HG03378 (cell line): ENCODE measurements at regions not wholly inside any gene's neighbourhood (a gene's known extent, or its start where the extent isn't known, plus 50 kb on each side); places are given as distances from the start of the nearest gene placed in this dataset.

Source experiments
- ATAC-seq: cut with Tn5 transposase; IDR thresholded peaks from one replicate; pipeline ENCODE4 v1.9.1; 2021; ENCODE audit warnings: mild to moderate bottlenecking, moderate library complexity; ENCODE audit not compliant: unreplicated experiment

DNA sequence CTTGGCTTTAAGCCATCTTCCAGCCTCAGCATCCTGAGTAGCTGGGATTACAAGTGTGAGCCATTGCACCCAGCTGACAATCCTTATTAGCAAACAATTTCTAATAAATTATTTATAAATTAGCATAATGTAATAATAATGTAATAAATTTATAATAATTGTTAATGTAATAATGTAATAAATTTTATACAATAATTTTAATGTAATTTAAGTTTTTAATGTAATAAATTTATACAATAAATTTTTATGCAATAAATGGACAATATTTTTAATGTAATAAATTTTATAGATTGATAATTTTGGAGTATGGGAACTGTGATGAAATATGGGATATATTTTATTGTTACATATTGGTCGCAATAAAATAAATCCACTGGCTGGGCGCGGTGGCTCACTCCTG lies 1457.5 kb downstream of the KCNT2 start:
- ATAC-seq = no peak

DNA sequence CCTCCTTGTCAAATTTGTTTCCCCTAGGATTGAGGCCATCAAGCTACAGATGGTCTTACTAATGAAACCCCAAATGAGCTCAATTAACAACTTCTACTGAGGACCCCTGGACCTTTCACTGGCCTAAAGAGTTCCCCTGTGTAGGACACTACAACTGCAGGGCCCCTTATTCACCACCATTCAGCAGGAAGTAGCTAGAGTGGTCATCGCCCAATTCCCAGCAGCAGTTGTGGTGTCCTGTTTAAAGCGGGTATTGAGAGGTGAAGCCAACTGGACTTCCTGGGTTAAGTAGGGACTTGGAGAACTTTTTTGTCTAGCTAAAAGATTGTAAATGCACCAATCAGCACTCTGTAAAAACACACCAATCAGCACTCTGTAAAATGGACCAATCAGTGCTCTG lies 1466.9 kb downstream of the KCNT2 start:
- no peak for ATAC-seq

DNA sequence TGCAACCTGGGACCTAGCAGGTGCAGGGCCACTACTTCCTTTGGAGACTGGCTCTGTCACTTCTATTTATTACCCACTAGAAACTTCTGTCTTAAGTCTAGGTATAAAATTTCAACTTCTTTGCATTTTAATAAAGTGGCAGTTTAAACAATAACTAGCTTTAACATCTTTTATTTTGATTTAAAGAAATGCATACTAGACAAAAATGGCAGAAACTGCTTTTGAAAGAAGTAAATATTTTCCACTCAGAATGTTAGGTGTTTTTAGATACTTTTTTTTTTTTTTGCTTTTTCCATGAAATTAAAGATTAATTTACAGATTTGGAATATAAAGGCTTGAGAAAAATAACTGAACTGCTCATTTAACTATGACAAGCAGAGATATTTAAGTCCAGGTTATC lies 1477.6 kb downstream of the KCNT2 start:
- no peak for ATAC-seq

DNA sequence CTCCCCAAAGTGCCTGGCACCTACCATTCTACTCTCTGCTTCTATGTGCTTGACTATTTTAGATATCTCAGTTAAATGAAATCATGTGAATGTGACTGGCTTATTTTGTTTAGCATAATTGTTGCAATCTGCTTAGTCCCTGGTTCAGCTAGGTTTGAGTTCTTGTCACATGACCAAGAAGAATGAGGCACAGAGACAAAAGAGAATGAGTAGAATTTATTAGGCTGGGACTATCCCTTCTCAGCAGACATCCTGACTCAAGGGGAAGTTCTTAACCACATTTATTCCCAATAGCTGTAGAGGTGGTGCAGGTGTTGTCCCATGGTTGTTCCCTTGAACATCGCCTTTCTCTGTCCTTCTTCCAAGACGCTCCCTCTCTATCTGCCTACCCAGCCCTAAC lies 1485.7 kb downstream of the KCNT2 start:
- ATAC-seq = no peak

DNA sequence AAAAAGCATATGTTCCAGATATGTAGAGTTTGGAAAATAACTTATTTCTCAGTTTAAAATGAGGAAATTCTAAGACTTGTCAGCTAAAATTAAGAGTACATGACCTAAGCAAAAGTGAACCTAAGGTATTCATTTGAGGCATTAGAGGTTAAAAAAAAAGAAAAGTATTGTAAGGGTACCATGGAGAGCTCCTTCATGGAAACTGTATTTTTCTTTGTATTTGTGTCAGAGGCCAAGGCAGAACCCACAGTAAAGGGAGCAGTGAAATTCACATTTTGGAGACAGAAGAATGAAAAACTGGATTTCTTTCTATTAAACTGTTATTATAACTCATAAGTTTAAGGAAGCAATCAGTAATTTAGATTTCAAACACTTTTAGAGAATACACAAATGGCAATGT lies 1494.8 kb downstream of the KCNT2 start:
- ATAC-seq = no peak

DNA sequence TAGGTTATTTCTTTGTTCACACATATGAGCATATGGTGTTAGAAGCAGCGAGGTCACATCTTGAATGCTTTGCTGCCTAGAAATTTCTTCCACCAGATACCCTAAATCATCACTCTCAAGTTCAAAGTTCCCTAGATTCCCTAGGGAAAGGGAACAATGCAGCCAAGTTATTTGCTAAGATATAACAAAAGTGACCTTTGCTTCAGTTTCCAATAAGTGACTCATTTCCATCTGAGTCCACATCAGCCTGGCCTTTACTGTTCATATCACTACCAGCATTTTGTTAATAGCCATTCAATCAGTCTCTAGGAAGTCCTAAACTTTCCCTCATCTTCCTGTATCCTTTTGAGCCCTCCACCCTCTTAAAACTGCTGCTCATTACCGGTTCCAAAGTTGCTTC lies 1502.5 kb downstream of the KCNT2 start:
- ATAC-seq = no peak

DNA sequence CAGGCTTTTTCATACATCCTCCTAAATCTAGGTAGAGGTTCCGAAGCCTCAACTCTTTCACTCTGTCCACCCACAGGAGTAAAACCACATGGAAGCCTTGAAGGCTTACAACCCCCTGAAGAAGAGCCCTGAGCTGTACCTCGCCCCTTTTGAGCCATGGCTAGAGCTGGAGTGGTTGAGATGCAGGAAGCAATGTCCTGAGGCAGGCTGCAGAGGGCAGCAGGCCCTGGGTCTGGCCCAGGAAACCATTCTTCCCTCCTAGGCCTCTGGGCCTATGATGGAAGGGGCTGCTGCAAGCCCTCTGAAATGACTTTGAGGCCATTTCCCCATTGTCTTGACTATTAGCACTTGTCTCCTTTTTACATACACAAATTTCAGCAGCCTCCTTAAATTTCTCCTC lies 1503.0 kb downstream of the KCNT2 start:
- ATAC-seq = no peak

DNA sequence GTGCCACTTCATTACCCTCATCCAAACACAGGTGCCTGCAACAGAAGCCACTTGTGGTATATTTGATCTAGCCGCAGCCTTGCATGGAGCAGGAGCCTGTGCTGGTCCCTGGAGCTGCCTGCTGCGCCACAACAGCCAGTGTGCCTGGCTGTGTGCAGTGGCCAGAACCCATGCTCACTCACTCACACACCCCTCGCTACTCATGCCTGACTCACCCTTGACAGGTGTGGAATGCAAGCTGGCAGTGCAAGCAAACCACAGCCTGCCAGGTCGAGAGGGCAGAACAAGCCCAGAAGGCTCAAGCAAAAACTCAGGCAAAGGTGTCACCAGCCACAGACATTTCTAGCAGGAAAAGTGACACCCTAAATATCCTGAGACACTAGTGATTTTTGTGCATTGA lies 1510.9 kb downstream of the KCNT2 start:
- ATAC-seq = no peak

DNA sequence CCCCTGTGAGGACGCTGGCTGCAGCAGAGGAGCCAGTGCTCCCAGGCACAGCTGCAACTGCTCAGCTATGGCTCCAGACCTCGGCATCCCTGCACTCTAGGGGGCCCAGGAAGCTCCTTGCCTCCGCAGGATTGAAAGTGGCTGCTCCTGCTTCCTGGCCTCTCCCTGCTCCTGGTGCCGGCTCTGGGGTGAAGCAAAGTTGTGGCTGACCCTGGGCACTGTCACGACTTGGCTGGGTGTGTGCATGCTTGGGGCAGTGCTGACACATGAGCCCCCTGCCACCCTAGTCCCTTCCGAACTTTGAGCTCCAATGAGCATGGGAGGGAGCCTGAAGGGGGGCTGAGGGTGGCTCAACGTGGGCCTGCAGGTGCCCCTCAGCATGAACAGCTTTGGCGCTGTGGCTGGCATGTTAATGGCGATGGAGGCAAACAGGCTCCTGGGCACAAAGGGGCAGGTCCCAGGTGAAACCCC lies 1512.2 kb downstream of the KCNT2 start:
- no peak for ATAC-seq

DNA sequence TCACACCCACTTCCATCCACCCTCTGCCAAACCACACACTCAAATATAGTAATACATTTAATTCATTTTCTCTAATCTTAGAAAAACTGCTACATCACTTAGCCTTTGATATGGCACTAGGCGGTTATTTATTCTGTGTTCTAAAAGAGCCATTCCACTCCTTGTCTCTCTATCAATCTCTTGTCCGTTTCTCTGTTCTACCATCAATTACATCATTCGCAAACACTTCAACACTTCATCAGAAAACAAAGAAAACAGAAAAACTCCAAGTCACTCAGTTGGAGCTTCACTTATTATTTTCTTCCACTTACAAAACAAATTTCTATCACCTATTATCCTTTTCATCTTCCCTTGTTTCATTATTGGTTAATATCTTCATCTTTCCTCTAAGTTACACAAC lies 1523.0 kb downstream of the KCNT2 start:
- no peak for ATAC-seq

DNA sequence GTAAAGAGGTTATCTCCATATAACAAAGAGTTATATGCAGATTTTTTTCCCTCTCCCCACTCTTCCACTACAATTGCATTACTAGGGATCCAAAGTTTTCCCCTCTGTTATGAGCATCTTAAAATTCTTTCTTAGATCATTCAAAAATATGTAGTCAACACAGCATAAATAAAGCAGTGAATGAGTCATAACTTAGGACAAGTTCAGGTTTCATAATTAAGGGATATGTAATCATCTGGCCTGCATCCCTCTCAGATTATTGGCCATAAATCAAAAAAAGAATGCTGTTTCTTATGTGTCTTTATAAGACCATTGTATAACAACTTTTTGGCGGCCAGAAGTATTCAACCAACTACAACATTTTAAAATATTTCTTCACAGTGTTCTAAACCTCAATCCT lies 1526.1 kb downstream of the KCNT2 start:
- no peak for ATAC-seq

DNA sequence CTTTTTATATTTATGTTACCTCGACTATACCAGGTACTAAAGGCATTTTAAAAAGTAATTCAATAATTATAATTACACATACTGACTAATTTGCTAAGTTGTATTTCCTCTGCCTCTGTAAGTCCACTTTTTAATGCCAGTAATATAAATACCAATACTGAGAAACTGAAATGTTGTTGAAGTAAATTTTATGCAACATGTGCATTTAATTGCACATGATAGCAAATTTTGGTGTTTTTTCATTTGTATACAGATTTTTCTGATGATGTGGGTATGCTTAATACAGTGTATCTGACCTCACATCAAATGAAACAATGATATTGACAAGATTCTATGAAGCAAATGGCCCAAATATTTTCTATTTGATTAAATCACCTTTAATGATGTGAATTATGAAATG lies 1531.6 kb downstream of the KCNT2 start:
- no peak for ATAC-seq

DNA sequence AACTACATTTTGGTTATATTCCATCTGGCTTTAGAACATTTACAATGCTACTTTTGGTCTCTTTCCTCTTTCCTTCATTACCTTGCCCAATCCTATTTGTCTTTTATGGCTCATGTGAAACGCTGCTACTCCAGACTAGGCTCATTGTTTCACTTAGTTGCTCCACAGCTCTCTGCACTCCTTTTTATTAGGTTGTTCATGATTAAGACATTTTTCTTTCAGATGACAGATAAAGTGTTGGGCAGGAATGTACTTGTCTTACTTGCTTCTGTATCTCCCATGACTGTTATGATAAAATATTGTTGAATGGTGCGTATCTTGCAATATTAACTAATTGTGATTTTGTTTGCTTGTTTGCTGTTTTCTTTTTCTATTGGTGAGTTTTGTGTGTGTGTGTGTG lies 1532.3 kb downstream of the KCNT2 start:
- ATAC-seq = no peak

DNA sequence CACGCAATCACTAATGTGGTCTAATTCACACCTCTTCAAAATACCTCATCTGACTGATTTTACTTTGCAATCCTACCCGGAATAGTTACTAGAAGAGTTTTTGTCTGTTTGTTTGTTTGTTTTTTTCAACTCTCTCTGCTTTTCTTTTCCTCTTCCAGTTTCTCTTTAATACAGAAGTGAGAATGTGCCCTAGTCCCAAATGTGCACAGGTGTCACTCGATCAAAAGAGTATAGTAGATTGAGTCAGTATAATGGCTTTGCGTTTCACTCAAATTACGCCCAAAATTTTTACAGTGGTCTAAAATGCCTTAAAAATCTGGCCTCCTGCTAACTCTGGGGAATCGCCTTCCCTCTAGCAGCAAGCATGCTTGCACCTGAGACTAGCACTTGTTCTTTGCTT lies 1536.8 kb downstream of the KCNT2 start:
- ATAC-seq = no peak

DNA sequence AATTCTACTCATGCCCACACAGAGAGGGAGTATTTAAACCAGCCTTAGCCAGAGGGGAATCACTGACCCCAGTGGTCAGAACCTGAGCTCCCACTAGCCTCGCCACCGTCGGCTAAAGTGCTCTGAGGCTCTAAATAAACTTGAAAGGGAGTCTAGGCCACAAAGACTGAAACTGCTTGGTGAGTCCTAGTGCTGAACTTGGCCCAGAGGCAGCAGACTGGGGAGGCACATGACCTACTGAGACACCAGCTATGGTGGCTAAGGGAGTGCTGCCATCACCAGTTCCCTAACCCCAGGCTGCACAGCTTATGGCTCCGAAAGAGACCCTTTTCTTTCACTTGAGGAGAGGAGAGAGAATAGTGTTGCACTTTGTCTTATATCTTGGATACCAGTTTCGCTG lies 1542.8 kb downstream of the KCNT2 start:
- ATAC-seq = no peak

DNA sequence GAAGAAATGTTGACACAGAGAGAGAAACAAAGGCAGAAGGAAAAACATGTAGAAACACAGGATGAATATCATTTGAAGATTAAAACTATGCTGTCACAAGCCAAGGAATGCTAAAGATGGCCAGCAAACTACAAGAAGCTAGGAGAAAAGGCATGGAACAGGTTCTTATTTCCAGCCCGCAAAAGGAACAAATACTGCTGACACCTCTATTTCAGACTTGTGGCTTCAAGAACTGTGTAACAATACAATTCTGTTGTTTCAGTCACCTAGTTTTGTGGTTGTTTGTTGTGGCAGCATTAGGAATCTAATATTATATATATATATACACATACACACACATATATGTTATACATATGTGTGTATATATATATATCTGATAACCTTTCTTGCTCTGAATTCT lies 1543.9 kb downstream of the KCNT2 start:
- ATAC-seq = no peak

DNA sequence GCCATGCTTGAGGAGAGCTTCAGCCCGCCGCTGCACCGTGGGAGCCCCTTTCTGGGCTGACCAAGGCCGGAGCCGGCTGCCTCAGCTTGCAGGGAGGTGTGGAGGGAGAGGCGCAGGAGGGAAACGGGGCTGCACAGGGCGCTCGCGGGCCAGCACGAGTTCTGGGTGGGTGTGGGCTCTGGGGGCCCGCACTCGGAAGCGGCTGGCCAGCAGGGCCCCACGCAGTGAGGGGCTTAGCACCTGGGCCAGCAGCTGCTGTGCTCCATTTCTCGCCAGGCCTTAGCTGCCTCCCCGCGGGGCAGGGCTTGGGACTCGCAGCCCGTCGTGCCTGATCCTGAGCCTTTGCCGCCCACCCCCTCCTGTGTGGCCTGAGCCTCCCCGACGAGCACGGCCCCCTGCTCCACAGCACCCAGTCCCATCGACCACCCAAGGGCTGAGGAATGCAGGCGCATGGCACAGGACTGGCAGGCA lies 1554.0 kb downstream of the KCNT2 start:
- ATAC-seq = no peak

DNA sequence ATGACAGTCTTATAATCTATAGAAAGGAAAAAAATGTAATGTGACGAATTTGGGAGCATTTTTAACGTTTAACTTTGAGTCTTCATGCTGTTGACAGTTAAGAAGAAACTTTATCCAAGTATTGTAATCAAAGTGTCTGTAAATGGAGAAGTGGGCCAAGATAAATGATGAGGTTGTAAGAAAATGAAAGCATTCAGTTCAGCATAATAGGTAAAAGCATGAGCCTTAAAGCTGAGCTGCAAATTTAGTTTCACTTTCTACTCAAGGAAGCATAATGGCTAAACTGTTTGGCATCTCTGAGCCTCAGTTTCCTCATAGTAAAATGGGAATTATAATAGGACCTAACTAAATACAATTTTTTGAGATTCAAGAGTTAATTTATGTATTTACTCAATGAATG lies 1554.8 kb downstream of the KCNT2 start:
- no peak for ATAC-seq

DNA sequence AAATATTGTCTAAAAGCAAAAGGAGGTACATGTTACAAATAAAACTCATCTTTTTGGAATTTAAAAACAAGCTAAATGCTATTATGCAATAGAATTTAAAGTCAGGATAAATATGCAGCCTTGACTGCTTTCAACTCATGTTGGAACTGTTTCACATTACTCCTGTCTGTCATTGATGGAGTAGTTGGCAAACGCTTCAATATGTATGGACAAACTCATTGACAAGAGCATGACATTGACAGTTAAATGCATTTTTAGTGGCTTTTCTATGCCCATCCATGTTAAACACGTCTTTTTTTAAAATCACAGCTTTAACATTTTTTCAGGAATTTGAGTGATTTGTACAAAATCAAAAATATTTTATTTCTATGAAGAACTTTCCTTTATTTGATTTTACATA lies 1560.5 kb downstream of the KCNT2 start:
- ATAC-seq = no peak

DNA sequence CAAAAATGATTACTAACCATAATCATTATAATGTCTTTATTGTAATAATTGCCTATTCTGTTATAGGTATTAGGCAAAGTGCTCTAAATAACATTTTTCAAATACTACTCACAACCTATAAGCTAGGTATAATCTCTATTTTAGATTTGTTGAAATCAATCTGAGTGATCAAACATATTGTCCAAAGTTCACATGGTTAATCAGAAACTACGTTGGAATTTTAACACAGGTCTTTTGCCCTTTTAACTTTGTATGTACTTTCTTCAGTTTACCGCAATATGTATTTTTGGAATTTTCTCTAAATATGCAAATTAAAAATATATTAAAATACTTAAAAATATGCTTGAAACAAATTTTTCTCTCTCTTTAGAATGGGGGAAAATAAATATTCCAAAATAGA lies 1563.2 kb downstream of the KCNT2 start:
- no peak for ATAC-seq

DNA sequence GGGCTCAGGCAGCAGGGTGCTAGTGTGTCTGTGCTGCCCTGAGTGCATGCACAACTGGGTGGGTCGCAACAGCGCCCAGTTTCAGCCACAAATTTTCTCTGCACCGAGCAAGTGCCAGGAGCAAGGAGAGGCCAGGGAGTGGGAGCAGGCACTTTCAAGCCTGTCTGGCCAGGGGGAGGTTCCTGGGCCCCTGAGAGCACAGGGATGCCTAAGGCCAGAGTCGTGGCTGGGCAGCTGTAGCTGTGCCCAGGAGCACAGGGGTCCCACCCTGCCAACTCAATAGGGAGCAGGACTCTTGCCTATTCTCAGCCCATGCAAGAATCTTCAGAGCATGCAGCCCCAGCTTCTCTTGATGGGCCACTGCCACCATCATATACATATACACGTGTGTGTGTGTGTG lies 1577.4 kb downstream of the KCNT2 start:
- ATAC-seq = no peak

DNA sequence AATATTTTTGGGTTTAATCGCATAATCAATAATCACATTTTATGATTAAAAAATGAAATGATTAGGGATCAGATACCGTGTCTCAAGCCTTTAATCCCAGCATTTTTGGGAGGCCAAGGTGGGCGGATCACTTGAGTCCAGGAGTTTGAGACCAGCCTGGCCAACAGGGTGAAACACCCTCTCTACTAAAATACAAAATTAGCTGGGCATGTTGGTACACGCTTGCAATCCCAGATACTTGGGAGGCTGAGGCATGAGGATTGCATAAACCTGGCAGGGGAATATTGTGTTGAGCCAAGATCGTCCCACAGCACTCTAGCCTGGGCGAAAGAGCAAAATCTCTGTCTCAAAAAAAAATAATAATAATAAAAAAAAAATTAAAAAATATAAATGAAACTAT lies 1581.4 kb downstream of the KCNT2 start:
- no peak for ATAC-seq

DNA sequence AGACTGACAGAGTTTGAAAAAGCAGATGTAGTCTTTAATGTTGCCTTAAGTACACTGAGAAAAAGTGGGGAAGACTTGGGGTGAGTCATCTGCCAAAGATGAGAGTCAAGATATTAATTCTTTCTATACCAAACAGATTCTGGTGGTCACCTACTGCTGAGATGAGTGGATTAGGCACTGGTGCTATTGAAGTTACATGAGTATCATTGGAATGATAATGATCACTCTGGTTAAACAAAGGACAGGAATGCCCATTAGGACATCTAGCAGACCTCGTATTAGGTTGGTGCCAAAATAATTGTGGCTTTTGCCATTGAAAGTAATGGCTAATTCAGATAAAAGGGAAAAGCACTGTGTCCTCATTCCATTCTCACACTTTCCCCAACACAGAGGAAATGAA lies 1588.9 kb downstream of the KCNT2 start:
- ATAC-seq = no peak

DNA sequence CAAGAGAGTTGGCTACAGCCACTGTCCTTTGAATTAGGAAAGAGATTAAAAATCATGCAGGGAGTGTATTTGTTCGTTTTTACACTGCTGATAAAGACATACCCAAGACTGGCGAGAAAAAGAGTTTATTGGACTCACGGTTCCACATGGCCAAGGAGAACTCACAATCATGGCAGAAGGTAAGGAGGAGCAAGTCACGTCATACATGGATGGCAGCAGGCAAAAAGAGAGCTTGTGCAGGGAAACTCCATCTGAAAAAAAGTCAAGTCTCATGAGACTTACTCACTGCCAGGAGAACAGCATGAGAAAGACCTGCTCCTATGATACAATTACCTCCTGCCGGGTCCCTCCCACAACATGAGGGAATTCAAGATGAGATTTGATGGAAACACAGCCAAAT lies 1595.2 kb downstream of the KCNT2 start:
- ATAC-seq = no peak
